GM19351 (cell line): ENCODE measurements at regions not wholly inside any gene's neighbourhood (a gene's known extent, or its start where the extent isn't known, plus 50 kb on each side); places are given as distances from the start of the nearest gene placed in this dataset.

Experiments used
- ATAC-seq: cut with Tn5 transposase; IDR thresholded peaks from one replicate; pipeline ENCODE4 v1.9.1; 2021; ENCODE audit warnings: mild to moderate bottlenecking, moderate library complexity; ENCODE audit not compliant: unreplicated experiment

DNA sequence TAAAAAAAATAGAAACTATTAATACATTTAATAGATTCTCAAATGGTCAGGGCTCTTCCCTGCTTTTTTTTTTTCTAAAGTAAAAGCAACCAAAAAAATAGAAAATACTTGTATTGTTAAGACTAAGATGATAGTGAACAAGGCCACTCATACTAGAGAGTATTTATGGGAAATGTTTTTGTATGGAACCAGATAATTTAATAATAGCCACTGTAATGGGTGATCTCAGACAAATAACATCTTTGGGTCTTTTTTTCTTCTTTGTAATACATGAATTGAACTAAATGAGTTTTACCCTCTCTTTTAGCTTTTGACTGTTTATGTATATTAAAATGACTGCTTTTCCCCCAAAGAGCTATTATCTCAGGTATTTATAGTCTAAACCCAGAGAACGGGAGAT, 92.1 kb upstream of the ELOVL6 start:
- ATAC-seq: no peak

DNA sequence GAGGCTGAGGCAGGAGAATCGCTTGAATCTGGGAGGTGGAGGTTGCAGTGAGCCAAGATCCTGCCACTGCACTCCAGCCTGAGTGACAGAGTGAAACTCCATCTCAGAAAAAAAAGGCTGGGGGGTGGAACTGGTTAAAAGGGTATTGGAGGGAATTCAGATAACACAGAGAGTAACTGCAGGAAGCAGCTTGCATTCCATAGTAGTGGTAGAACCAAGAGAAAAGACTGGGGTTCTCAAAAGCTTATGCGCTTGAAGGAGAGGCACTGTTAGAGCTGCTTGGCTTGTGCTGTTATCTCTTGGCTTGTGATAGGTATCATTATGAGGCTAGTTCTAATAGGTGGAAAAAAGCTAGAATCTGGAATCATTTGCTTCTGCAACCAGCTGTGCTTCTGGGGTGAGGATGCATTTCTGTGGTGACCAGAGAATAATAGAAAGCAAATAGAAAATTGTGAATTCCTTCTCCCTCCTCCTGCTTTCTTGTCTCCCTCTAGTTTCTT, 91.2 kb upstream of the ELOVL6 start:
- no peak for ATAC-seq

DNA sequence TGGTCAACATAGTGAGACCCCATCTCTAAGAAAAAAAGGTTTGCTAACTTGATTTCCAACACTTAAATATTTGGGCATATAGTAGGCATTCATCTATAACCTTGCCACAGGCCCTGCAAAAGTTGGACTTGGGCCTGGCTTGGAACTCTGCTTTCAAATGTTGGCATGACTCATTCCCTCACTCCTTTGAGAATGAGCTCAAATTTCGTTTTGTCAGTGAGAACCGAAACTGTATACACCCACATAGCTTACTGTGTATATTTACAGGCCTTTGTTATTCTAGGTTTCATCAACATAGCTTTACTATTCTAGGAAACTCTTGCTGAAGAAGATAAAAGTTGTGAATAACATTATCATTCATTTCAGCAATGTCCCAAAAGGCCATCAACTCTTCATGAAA, 88.7 kb upstream of the ELOVL6 start:
- peak; percentile 99 for ATAC-seq

DNA sequence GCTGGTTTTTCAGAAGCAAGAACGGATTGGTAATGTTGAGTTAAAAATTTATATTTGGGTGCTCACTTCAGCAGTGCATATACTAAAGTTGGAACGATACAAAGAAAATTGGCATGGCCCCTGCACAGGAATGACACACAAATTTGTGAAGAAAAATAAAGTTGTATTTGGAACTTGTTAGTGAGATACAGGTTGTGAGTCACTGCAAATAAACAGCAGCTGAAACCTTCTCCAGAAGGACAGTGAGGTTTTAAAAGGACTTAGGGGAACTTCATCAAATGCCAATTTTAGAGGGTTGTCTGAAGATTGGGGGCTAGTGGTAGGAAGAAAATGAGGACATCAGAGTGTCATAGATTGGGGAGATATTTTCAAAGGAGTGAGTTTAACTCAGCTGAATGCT, 79.7 kb upstream of the ELOVL6 start:
- ATAC-seq: no peak

DNA sequence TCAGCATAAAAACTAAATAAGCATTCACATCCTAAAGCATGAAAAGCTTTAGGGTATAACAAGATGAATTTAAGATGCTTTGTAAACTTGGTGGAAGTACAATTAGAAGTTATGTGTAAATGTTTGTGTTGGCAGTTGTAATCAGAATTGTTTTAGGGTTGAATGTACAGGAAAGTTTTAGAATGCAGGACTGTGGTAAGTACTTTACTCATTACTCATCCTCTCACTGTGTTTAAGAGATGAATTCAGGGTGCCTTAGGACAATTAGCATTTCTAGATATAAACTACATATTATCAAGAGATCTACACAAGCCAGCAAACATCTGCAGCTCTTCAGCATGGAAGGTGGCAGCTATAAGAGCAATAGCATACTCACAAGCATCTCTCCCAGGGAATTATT, 77.5 kb upstream of the ELOVL6 start:
- no peak for ATAC-seq

DNA sequence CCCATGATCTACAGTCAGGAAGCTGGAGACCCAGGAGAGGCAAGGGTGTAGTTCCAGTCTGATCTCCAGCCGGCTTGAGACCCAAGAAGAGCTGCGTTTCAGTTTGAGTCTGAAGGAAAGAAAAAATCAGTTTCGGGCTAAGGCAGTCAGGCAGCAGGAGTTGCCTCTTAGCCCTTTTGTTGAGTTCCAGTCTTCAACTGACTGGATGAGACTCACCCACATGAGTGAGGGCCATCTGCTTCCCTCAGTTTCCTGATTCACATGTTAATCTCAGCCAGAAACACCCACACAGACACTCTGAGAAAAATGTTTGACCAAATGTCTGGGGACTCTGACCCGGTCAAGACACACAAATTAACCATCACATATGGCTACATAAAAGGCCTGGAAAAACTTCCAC, 73.6 kb upstream of the ELOVL6 start:
- peak; percentile 32 for ATAC-seq

DNA sequence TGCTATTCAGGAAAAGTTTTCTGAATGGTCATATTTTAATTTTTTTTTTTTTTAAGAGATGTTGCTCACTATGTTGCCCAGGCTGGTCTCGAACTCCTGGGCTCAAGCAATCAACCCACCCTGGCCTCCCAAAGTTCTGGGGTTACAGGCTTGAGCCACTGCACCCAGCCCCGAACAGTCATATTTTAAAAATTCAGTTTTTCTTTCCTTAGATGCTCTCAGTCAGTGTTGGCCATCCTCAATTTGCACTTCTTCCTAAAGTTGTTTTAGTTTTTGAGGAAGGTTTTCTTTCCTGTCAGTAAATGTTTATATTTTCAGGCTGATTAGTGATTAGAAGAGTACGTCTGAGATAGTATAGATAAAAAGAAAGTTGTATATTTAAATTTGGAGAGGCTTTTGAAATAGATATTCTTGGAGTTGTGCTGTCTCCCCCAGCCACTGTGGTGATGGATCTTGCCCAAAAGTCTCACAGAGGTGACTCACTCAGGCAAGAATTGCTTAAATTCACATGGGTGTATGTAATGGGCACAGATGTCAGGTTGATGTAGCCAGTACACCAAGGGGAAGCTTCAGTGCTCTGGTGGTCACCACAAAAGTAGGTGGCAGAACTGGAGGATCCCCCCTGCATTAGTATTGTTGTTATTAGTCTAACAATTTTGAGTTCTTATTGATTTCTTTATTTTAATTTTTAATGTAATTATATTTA, 72.2 kb upstream of the ELOVL6 start:
- ATAC-seq: no peak

DNA sequence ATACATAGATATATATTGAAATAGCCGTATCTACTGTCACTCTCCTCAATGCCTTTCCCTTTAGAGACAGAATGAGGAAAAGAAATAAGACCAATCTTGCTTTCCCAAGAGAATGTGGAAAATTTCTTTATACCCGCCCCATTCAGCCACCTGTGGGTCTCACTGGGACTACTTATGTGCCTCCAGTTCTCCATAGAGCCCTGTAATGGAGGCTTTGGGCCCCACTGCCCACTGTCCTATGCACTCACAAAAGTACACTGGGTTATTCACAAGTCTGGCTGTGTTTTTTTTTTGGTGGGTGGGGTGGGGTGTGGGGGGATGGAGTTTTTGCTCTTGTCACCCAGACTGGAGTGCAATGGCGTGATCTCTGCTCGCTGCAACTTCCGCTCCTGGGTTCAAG, 70.4 kb upstream of the ELOVL6 start:
- ATAC-seq: no peak

DNA sequence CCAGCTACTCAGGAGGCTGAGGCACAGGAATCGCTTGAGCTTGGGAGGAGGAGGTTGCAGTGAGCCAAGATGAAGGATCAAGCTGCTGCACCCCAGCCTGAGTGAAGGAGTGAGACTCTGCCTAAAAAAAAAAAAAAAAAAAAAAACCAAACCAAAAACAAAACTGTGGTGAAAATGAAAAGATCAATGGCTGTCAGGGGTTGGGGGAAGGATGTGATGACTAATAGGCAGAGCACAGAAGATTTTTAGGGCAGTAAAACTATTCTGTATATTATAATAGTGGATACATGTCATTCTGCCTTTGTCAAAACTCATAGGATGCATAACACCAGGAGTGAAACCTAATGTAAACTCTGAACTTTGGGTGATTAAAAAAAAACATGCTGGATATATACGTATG, 69.9 kb upstream of the ELOVL6 start:
- peak; percentile 83 for ATAC-seq

DNA sequence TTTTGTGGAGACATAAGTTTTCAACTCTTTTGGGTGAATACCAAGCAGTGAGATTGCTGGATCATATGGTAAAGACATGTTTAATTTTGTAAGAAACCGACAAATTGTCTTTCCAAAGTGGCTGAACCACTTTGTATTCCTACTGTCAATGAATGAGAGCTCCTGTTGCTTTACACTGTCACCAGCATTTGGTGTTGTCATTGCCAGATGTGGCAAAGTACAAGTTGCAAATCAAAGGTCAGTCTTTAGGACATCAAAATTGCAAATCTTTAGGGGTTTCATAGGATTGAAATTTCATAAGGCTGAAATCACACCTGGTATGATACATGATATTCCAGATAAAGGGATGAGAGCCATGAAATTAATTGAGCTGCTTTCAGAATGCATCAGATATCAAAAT, 67.7 kb upstream of the ELOVL6 start:
- no peak for ATAC-seq

DNA sequence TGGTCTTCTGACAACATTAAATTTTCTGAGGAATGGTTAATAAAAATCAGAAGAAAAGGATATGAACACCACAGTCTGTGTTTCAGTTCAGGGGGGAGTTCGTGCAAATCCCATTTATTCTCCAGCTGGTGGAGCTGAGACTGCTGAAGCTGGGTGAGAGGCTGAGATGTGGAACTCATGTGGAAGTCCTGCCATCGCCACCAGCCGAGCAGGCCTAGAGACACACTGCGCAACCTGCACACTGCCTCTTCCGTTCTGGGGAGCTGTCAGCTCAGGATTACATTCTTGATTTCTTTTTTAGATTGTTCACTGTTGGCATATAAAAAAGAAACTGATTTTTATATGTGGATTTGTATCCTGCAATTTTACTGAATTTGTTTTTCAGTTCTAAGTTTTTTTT, 66.6 kb upstream of the ELOVL6 start:
- ATAC-seq: no peak

DNA sequence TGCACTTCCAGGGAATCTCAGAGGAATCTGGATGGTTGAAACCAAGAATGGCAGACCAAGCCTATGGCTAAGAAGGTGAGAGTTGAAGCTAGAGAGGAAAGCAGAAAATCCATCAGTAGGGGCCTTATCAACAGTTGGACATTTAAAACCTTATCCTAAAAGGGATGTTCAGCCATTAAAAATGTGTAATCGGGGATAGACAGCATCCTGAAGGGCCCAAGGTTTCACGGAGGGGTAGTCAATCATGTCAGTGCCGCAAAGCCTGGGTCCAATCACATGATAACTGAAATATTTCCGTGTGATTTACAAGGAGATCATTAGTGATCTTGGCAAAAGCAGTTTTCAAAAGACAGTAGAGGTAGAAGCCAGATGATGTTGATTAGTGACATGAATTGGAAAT, 61.9 kb upstream of the ELOVL6 start:
- ATAC-seq: no peak

DNA sequence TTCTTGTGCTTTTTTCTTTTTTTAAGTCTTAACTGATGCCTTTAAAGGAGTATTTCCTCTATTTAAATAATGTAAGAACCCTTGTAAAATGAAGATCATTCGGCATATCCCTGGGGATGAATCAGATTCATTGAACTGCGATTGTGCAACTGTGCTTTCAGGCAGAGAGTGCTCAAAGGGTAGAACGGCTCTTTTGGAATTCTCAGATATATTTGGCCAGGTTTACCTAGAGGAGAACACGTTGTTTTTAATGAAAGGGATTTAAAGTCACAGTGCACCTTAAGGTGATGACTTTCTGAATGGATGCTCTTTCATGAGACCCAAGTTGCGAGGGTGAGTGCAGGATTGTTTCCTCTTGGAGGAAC, 51.6 kb upstream of the ELOVL6 start:
- ATAC-seq: no peak

DNA sequence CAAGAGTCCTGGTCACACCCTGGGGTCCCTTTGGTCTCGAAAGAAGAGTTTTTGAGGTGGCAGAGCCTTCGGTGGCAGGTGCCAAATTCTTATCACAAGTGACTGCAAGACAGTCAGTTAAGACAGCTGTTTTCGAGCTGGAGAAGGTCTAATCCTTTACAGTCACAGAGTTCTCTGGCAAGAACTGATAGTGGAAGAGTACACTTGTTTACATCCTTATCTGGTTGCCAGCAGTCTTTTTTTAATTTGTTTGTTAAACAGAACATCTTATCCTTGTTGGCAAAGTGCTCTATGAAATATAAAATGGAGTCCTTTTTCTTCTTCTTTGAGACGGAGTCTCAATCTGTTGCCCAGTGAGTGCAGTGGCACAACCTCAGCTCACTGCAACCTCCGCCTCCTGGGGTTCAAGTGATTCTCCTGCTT, 50.4 kb upstream of the ELOVL6 start:
- ATAC-seq: no peak
